Left lung (tissue), 4 donors: ENCODE measurements at regions not wholly inside any gene's neighbourhood (a gene's known extent, or its start where the extent isn't known, plus 50 kb on each side); places are given as distances from the start of the nearest gene placed in this dataset.

Experiments
- ATAC-seq: fragments of 200-7000 bp; cut with Tn5 transposase; one replicate; pipeline ENCODE4 v1.9.1; 2020; ENCODE audit warnings: moderate library complexity
- DNase-seq, 4 donors: peaks; one replicate each; pipeline ENCODE4 v3.0.0-alpha.2; 2013 to 2020
- H3K27ac ChIP-seq, 2 donors: fragments of 200-600 bp; sonication (generic) in 1 of 2; one replicate each; pipeline versions ENCODE4 v1.5.0 to v1.8.0; 2020 to 2021
- H3K27me3 ChIP-seq, 2 donors: fragments of 200-600 bp; sonication (generic) in 1 of 2; one replicate each; pipeline versions ENCODE4 v1.5.0 to v1.8.0; 2020 to 2021
- H3K36me3 ChIP-seq, 2 donors: fragments of 200-600 bp; sonication (generic) in 1 of 2; one replicate each; pipeline versions ENCODE4 v1.5.0 to v1.8.0; 2020 to 2021
- H3K4me1 ChIP-seq, 2 donors: fragments of 200-600 bp; one replicate each; pipeline ENCODE4 v1.8.0; 2021
- H3K4me3 ChIP-seq, 2 donors: fragments of 200-600 bp; sonication (generic) in 1 of 2; one replicate each; pipeline versions ENCODE4 v1.5.0 to v1.8.0; 2020 to 2021; ENCODE audit warnings: mild to moderate bottlenecking in 1 of 2
- H3K9me3 ChIP-seq, 2 donors: fragments of 200-600 bp; sonication (generic) in 1 of 2; one replicate each; pipeline versions ENCODE4 v1.5.0 to v1.8.0; 2020 to 2021
- intact Hi-C, 2 donors: fragments of 100-400 bp; cut with DNase I; formaldehyde crosslinking; loops; one replicate each; pipeline versions ENCODE4 v1.11.2 to v1.14.2; 2022
- TF ChIP-seq, protein P1 (sequence below), 2 donors: fragments of 200-600 bp; sonication (generic) in 1 of 2; IDR thresholded peaks; one replicate each; pipeline versions ENCODE4 v1.5.0 to v1.8.0; 2021; ENCODE audit warnings: antibody characterized with exemption in 2 of 2
- donor health status: DM: no; HTN: yes; CAD: no.
- donor health status: DM: no; HTN: no; CAD: no.

DNA sequence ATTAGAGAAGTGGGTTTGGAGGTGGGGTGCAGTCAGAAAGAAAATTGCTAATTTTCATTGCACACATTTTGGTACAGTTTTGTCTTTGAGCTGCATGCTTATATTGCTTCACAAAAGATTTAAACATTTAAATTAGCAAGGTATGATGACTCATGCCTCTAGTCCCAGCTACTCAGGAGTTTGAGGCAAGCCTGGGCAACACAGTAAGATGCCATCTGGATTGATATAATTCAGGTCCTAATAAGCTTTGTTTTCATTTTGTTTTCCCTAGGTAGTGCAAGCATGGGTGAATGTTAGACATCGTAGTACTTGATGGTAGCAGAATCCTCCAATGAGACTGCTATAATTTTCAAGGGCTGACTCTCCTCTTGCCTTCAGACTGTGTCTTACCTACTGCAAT is 396.7 kb upstream of the RGPD4 start:
- no peaks in the 10 kb centered on the region for H3K27me3 ChIP-seq
- H3K4me1 ChIP-seq: no peaks in the 10 kb centered on the region
- no peaks in the 10 kb centered on the region for H3K36me3 ChIP-seq
- DNase-seq (no peak), ATAC-seq (no peak)
- H3K27ac ChIP-seq: no peak overlapping the region
- no peak overlapping the region for H3K4me3 ChIP-seq
- intact Hi-C loops: no loop called here
- H3K9me3 ChIP-seq: peaks cover 0 to 13% of the 10 kb centered on the region in 2 donors
- TF ChIP-seq, protein P1, sequence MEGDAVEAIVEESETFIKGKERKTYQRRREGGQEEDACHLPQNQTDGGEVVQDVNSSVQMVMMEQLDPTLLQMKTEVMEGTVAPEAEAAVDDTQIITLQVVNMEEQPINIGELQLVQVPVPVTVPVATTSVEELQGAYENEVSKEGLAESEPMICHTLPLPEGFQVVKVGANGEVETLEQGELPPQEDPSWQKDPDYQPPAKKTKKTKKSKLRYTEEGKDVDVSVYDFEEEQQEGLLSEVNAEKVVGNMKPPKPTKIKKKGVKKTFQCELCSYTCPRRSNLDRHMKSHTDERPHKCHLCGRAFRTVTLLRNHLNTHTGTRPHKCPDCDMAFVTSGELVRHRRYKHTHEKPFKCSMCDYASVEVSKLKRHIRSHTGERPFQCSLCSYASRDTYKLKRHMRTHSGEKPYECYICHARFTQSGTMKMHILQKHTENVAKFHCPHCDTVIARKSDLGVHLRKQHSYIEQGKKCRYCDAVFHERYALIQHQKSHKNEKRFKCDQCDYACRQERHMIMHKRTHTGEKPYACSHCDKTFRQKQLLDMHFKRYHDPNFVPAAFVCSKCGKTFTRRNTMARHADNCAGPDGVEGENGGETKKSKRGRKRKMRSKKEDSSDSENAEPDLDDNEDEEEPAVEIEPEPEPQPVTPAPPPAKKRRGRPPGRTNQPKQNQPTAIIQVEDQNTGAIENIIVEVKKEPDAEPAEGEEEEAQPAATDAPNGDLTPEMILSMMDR (IDR thresholded peaks at IDR 0.05): no peak

DNA sequence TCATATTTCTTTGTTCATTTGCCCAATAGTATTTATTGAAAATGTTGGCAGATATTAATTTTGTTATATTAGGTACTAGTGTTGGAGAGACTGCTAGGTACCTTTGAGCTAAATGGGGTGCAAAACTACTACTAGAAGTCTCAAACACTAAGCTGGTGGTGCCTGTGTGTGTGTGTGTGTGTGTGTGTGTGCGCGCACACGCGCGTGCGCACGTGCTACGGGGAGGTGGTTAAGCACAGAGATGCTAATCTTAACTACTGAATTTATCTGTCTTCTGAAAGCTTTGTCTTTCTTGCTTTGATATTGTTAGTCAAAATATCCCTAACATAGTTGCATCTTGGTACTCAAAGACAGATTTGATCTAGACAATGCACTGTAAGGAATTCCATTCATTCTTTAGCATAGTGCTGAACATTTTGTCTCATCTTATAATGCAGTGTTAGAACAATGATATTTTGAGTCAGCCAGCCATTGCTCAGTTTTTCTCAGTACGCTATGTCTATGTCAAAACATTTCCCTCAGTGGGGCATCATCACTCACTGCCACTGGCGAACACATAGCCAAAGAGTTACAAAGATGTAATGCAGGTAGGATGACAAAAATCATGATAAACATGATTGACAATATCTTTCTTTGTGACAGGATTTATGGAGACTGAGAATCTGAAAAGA is 396.0 kb upstream of the RGPD4 start:
- H3K27ac ChIP-seq: no peak overlapping the region
- peaks cover 0 to 11% of the 10 kb centered on the region in 2 donors for H3K9me3 ChIP-seq
- no peaks in the 10 kb centered on the region for H3K36me3 ChIP-seq
- intact Hi-C loops: no loop called here
- no peaks in the 10 kb centered on the region for H3K27me3 ChIP-seq
- H3K4me1 ChIP-seq: no peaks in the 10 kb centered on the region
- TF ChIP-seq, protein P1 (IDR thresholded peaks at IDR 0.05): no peak
- DNase-seq: no peak
- no peak overlapping the region for H3K4me3 ChIP-seq
- no peak for ATAC-seq

DNA sequence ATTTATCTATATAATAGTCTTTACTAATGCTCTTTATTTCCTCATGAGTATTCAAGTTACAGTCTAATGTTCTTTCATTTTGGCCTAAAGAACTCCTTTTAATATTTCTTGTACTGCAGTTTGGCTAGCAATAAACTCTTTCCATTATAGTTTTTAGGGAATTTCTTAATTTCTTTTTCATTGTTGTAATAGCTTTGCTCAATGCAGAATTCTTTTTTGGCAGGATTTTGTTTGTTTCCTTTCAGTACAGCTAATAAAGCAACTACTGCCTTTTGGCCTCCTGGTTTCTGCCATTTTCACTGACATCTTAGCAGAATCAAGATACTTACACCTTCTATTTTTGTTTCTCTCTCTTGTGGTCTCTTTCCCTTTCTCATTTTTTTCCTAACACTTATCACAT is 390.4 kb upstream of the RGPD4 start:
- no peaks in the 10 kb centered on the region for H3K36me3 ChIP-seq
- H3K9me3 ChIP-seq: no peaks in the 10 kb centered on the region
- no peaks in the 10 kb centered on the region for H3K27me3 ChIP-seq
- no peak overlapping the region for H3K27ac ChIP-seq
- TF ChIP-seq, protein P1 (IDR thresholded peaks at IDR 0.05): no peak
- no peak overlapping the region for H3K4me3 ChIP-seq
- no peak for ATAC-seq
- intact Hi-C loops: no loop called here
- no peak for DNase-seq
- no peaks in the 10 kb centered on the region for H3K4me1 ChIP-seq

DNA sequence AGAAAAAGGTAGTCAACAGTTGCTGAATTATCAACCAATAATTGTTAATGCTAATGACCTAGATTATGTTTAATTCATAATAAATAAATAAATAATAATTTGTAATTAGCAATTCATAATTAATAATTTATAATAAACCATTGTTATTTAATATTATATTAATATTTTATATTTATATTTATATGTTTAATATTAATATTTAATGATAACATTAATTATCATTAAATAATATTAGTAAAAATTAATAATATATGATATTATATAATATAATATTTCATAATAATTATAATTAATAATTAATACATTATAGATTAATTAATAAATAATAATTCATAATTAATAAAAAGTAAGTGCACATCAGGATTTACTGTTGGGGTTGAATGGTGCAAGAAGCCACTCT is 389.4 kb upstream of the RGPD4 start:
- intact Hi-C loops: no loop called here
- Histone ChIP-seq H3K9me3 (no peaks in the 10 kb centered on the region), H3K4me1 (no peaks in the 10 kb centered on the region), H3K27ac (no peak overlapping the region), H3K36me3 (no peaks in the 10 kb centered on the region), H3K4me3 (no peak overlapping the region), H3K27me3 (no peaks in the 10 kb centered on the region)
- DNase-seq (no peak), ATAC-seq (no peak)
- TF ChIP-seq, protein P1 (IDR thresholded peaks at IDR 0.05): no peak

DNA sequence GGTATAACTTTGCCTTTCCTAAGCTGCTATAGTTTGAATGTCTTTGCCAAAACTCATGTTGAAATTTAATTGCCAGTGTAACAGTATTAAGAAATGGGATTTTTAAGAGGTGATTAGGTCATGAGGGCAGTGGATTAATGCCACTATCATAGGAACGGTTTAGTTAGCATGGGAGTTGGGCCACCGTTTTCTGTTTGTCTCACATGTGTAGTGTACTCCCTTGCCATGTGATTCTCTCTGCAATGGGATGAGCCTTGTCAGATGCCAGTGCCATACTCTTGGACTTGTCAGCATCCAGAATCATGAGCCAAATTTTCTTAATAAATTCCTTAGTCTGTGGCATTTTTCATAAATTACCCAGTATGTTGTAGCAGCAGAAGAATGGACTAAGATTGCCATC is 388.9 kb upstream of the RGPD4 start:
- no peak for DNase-seq
- Histone ChIP-seq H3K4me3 (no peak overlapping the region), H3K9me3 (no peaks in the 10 kb centered on the region), H3K4me1 (no peaks in the 10 kb centered on the region), H3K27me3 (no peaks in the 10 kb centered on the region), H3K36me3 (no peaks in the 10 kb centered on the region), H3K27ac (no peak overlapping the region)
- intact Hi-C loops: no loop called here
- ATAC-seq: no peak
- TF ChIP-seq, protein P1 (IDR thresholded peaks at IDR 0.05): no peak
